Panc1 (cell line): ENCODE measurements at regions not wholly inside any gene's neighbourhood (a gene's known extent, or its start where the extent isn't known, plus 50 kb on each side); places are given as distances from the start of the nearest gene placed in this dataset.

Experiments used
- CTCF ChIP-seq: fragments of 450-650 bp; IDR thresholded peaks from 2 replicates; pipeline ENCODE4 v1.5.1; 2017; ENCODE audit warnings: mild to moderate bottlenecking
- SIN3A ChIP-seq: IDR thresholded peaks from 2 replicates; pipeline ENCODE4 v1.6.1; 2012; ENCODE audit warnings: low read depth, mild to moderate bottlenecking, low read length, moderate library complexity, borderline replicate concordance; ENCODE audit not compliant: insufficient read depth

- no peak for TF ChIP-seq CTCF
- no peak for TF ChIP-seq SIN3A
Measured at GRCh38 chr5:40376566-40376965, 303.1 kb upstream of the PTGER4 start.
